ENCODE measurements at regions not wholly inside any gene's neighbourhood (a gene's known extent, or its start where the extent isn't known, plus 50 kb on each side); places are given as distances from the start of the nearest gene placed in this dataset.

GRCh38 chr2:118529908-118530599, 317.4 kb downstream of the EN1 start:
- TF ChIP-seq CTCF (IDR thresholded peaks at IDR 0.05) (no peak), HDAC2 (IDR thresholded peaks at IDR 0.05) (no peak), RAD21 (conservative IDR thresholded peaks at IDR 0.05 in 1 of 2, IDR thresholded peaks at IDR 0.05 in 1 of 2) (no peak)
